Keratinocyte (primary cell): ENCODE measurements at regions not wholly inside any gene's neighbourhood (a gene's known extent, or its start where the extent isn't known, plus 50 kb on each side); places are given as distances from the start of the nearest gene placed in this dataset.

ENCODE experiments used
- DNase-seq: peaks from one replicate; pipeline ENCODE4 v3.0.0-alpha.2; 2011; ENCODE audit warnings: low read depth, missing footprints, low spot score
- FAIRE-seq: peaks from 2 replicates; lab custom pipeline; 2011; peaks lifted over from hg19 to GRCh38; lab: Jason Lieb, UNC
- H2AFZ ChIP-seq: 2 replicates; pipeline ENCODE4 v1.6.0; 2012; ENCODE audit warnings: low read length, control low read depth, inconsistent platforms; ENCODE audit not compliant: control insufficient read depth
- H3K27ac ChIP-seq: 2 replicates; pipeline ENCODE4 v1.5.1; 2011; ENCODE audit warnings: low read length; ENCODE audit not compliant: control insufficient read depth, insufficient read depth
- H3K27me3 ChIP-seq: 3 replicates; pipeline ENCODE4 v1.6.0; 2011; ENCODE audit warnings: low read length; ENCODE audit not compliant: control insufficient read depth, insufficient read depth; ENCODE audit errors: extremely low read depth
- H3K36me3 ChIP-seq, 2 experiments: 2 replicates in 1 of 2; 3 replicates in 1 of 2; pipeline ENCODE4 v1.5.1; 2011; ENCODE audit warnings: low read length in 2 of 2, mild to moderate bottlenecking in 1 of 2; ENCODE audit not compliant: control insufficient read depth in 2 of 2, insufficient read depth in 2 of 2; ENCODE audit errors: extremely low read depth in 1 of 2
- H3K4me1 ChIP-seq: 3 replicates; pipeline ENCODE4 v1.5.1; 2011; ENCODE audit warnings: low read length; ENCODE audit not compliant: control insufficient read depth, insufficient read depth; ENCODE audit errors: extremely low read depth
- H3K4me2 ChIP-seq: 3 replicates; pipeline ENCODE4 v1.6.0; 2011; ENCODE audit warnings: low read depth, low read length; ENCODE audit not compliant: control insufficient read depth, insufficient read depth; ENCODE audit errors: extremely low read depth
- H3K4me3 ChIP-seq, 3 experiments: fragments of 200-600 bp in 1 of 3; sonication (generic) in 1 of 3; 2 replicates in 2 of 3; 3 replicates in 1 of 3; pipeline ENCODE4 v1.5.1; 2011 to 2016; ENCODE audit warnings: low read length in 3 of 3, mild to moderate bottlenecking in 3 of 3, control low read depth in 2 of 3, inconsistent platforms in 1 of 3, low read depth in 1 of 3, mixed read lengths in 1 of 3, mixed run types in 1 of 3, moderate library complexity in 1 of 3; ENCODE audit not compliant: control insufficient read depth in 2 of 3, insufficient read depth in 2 of 3; ENCODE audit errors: extremely low read depth in 1 of 3
- H3K79me2 ChIP-seq: 2 replicates; pipeline ENCODE4 v1.6.0; 2012; ENCODE audit warnings: low read length; ENCODE audit not compliant: control insufficient read depth, insufficient read depth
- H3K9ac ChIP-seq: 3 replicates; pipeline ENCODE4 v1.6.0; 2011; ENCODE audit warnings: low read length; ENCODE audit not compliant: control insufficient read depth, insufficient read depth; ENCODE audit errors: extremely low read depth
- H3K9me1 ChIP-seq: 3 replicates; pipeline ENCODE4 v1.6.0; 2011; ENCODE audit warnings: low read length; ENCODE audit not compliant: control insufficient read depth, insufficient read depth; ENCODE audit errors: extremely low read depth
- H3K9me3 ChIP-seq: 2 replicates; pipeline ENCODE4 v1.5.1; 2012; ENCODE audit warnings: low read depth, low read length; ENCODE audit not compliant: control insufficient read depth
- H4K20me1 ChIP-seq: 3 replicates; pipeline ENCODE4 v1.6.0; 2011; ENCODE audit warnings: low read length; ENCODE audit not compliant: control insufficient read depth, insufficient read depth; ENCODE audit errors: extremely low read depth
- CTCF ChIP-seq, 3 experiments: IDR thresholded peaks in 1 of 3; conservative IDR thresholded peaks in 1 of 3; optimal IDR thresholded peaks in 1 of 3; 2 replicates in 2 of 3; 3 replicates in 1 of 3; pipeline versions ENCODE3 to v1.5.1; 2011; ENCODE audit warnings: low read length in 3 of 3, mild to moderate bottlenecking in 3 of 3, moderate library complexity in 2 of 3, control low read depth in 1 of 3, inconsistent platforms in 1 of 3; ENCODE audit not compliant: insufficient read depth in 2 of 3; ENCODE audit errors: extremely low read depth in 1 of 3
- EZH2 ChIP-seq: IDR thresholded peaks from one replicate; pipeline ENCODE4 v1.6.1; 2012; ENCODE audit warnings: inconsistent platforms, mild to moderate bottlenecking, low read length, moderate library complexity
- dilution Hi-C: fragments of 300-500 bp; cut with MboI; formaldehyde crosslinking; loops from one replicate; pipeline ENCODE4 v1.7.0; 2020; ENCODE audit warnings: low sequenced_read_pairs; ENCODE audit not compliant: extremely low pct_ligation_motif_present

- Histone ChIP-seq H3K9me3 (no peaks in the 10 kb centered on the region), H2AFZ (no peak overlapping the region), H3K36me3 (no peaks in the 10 kb centered on the region), H3K79me2 (no peaks in the 10 kb centered on the region), H3K4me3 (no peak overlapping the region), H4K20me1 (no peaks in the 10 kb centered on the region), H3K27me3 (no peaks in the 10 kb centered on the region), H3K9ac (no peak overlapping the region), H3K27ac (no peak overlapping the region), H3K9me1 (no peaks in the 10 kb centered on the region), H3K4me1 (peaks cover 13% of the 10 kb centered on the region), H3K4me2 (no peak overlapping the region)
- TF ChIP-seq EZH2 (no peak), CTCF (optimal IDR thresholded peaks at IDR 0.05 in 1 of 3, IDR thresholded peaks at IDR 0.05 in 1 of 3, conservative IDR thresholded peaks at IDR 0.05 in 1 of 3; ENCODE audit: extremely low read depth in 1 of 3, insufficient read depth in 2 of 3, low read length in 3 of 3) (no peak)
- peak; percentile 65 for FAIRE-seq
- dilution Hi-C loops = no loop called here
- no peak for DNase-seq
These were observed 132.1 kb downstream of the PLCE1 start for GRCh38 chr10:94125856-94126255.

- H3K27ac ChIP-seq = no peak overlapping the region
- dilution Hi-C loops = no loop called here
- H3K9me3 ChIP-seq = no peaks in the 10 kb centered on the region
- DNase-seq = no peak
- H3K9me1 ChIP-seq = no peaks in the 10 kb centered on the region
- no peaks in the 10 kb centered on the region for H3K79me2 ChIP-seq
- no peak for TF ChIP-seq EZH2
- no peak for TF ChIP-seq CTCF (optimal IDR thresholded peaks at IDR 0.05 in 1 of 3, IDR thresholded peaks at IDR 0.05 in 1 of 3, conservative IDR thresholded peaks at IDR 0.05 in 1 of 3; ENCODE audit: extremely low read depth in 1 of 3, insufficient read depth in 2 of 3, low read length in 3 of 3)
- no peak for FAIRE-seq
- H3K36me3 ChIP-seq = no peaks in the 10 kb centered on the region
- H3K9ac ChIP-seq = no peak overlapping the region
- H3K27me3 ChIP-seq = no peaks in the 10 kb centered on the region
- no peak overlapping the region for H2AFZ ChIP-seq
- no peaks in the 10 kb centered on the region for H3K4me1 ChIP-seq
- H3K4me2 ChIP-seq = no peak overlapping the region
- no peaks in the 10 kb centered on the region for H4K20me1 ChIP-seq
- no peak overlapping the region for H3K4me3 ChIP-seq
These were observed 135.8 kb downstream of the PLCE1 start for GRCh38 chr10:94129393-94130130.
